ENCODE measurements at regions not wholly inside any gene's neighbourhood (a gene's known extent, or its start where the extent isn't known, plus 50 kb on each side); places are given as distances from the start of the nearest gene placed in this dataset.

DNA sequence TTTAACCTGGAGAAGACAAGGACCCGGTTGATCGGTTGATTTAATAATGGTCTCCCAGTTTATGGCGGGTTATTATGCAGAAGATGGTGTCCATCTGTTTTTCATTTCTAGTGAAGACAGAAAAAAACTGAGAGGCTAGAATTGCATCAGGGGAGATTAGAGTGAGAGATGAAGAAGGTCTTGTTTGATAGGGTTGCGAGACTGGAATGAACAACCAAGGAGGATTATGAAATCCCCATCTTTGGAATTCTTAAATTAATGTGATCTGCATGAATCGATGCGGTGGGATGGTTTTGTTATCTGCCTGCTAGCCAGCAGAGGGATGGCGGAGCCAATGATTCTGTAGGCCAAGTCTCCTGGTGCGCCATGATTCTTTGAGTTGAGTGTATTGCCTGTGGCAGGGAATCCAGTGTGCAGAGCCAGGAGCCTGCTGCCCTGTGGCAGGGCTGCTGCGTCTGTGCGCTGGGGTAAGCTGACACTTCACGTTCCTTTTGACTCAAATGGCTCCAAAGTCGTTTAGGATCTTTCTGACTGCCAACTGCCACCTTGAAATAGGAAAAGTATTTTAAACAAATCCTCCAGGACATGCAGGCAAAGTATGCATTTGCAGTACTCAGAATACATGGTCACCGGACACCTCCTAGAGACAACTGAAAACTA is 200.1 kb downstream of the CLIC5 start:
- no peak for TF ChIP-seq EZH2 (IDR thresholded peaks at IDR 0.05; ENCODE audit: low read length)
- TF ChIP-seq, protein P1, sequence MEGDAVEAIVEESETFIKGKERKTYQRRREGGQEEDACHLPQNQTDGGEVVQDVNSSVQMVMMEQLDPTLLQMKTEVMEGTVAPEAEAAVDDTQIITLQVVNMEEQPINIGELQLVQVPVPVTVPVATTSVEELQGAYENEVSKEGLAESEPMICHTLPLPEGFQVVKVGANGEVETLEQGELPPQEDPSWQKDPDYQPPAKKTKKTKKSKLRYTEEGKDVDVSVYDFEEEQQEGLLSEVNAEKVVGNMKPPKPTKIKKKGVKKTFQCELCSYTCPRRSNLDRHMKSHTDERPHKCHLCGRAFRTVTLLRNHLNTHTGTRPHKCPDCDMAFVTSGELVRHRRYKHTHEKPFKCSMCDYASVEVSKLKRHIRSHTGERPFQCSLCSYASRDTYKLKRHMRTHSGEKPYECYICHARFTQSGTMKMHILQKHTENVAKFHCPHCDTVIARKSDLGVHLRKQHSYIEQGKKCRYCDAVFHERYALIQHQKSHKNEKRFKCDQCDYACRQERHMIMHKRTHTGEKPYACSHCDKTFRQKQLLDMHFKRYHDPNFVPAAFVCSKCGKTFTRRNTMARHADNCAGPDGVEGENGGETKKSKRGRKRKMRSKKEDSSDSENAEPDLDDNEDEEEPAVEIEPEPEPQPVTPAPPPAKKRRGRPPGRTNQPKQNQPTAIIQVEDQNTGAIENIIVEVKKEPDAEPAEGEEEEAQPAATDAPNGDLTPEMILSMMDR (optimal IDR thresholded peaks at IDR 0.05 in 1 of 3, IDR thresholded peaks at IDR 0.05 in 1 of 3, conservative IDR thresholded peaks at IDR 0.05 in 1 of 3; ENCODE audit: extremely low read depth in 1 of 3, insufficient read depth in 2 of 3, low read length in 3 of 3), result no peak
